ENCODE measurements at regions not wholly inside any gene's neighbourhood (a gene's known extent, or its start where the extent isn't known, plus 50 kb on each side); places are given as distances from the start of the nearest gene placed in this dataset.
"Not testable (repeated sequence)": the region's sequence is repeated elsewhere in the genome, so short reads cannot be mapped to it uniquely, and the experiment has no call there.

- Histone ChIP-seq H3K36me3 (ENCODE audit: control insufficient read depth, insufficient read depth, low read length) (no peaks in the 10 kb centered on the region), H3K27me3 (ENCODE audit: control insufficient read depth, insufficient read depth, low read length, poor library complexity, severe bottlenecking) (no peaks in the 10 kb centered on the region), H3K27ac (ENCODE audit: insufficient read depth, low read depth, low read length, poor library complexity, severe bottlenecking) (no peak overlapping the region), H3K9me3 (ENCODE audit: control insufficient read depth, low read length) (no peaks in the 10 kb centered on the region), H3K4me3 (ENCODE audit: insufficient read depth, low read depth, low read length) (no peak overlapping the region), H3K4me1 (ENCODE audit: control insufficient read depth, insufficient read depth, low read length) (no peaks in the 10 kb centered on the region)
- 96 to 98% methylated on average over 4 of the region's 4 CpGs for WGBS, 2 experiments
Measured at GRCh38 chr5:101253096-101253495, 350.0 kb upstream of the ST8SIA4 start.

- WGBS, 2 experiments, result no CpG with 5 or more reads among the region's 1 CpG
- H3K9me3 ChIP-seq (ENCODE audit: control insufficient read depth, low read length), result no peaks in the 10 kb centered on the region
- H3K36me3 ChIP-seq (ENCODE audit: control insufficient read depth, insufficient read depth, low read length), result no peaks in the 10 kb centered on the region
- H3K27me3 ChIP-seq (ENCODE audit: control insufficient read depth, insufficient read depth, low read length, poor library complexity, severe bottlenecking), result no peaks in the 10 kb centered on the region
- no peaks in the 10 kb centered on the region for H3K4me1 ChIP-seq (ENCODE audit: control insufficient read depth, insufficient read depth, low read length)
- no peak overlapping the region for H3K4me3 ChIP-seq (ENCODE audit: insufficient read depth, low read depth, low read length)
- no peak overlapping the region for H3K27ac ChIP-seq (ENCODE audit: insufficient read depth, low read depth, low read length, poor library complexity, severe bottlenecking)
Measured at GRCh38 chr5:101244621-101245020, 341.5 kb upstream of the ST8SIA4 start.

GRCh38 chr5:101212942-101213514 is 309.9 kb upstream of the ST8SIA4 start:
- H3K36me3 ChIP-seq (ENCODE audit: control insufficient read depth, insufficient read depth, low read length), result no peaks in the 10 kb centered on the region
- H3K4me3 ChIP-seq (ENCODE audit: insufficient read depth, low read depth, low read length), result no peak overlapping the region
- 77% methylated on average over 10 of the region's 10 CpGs for WGBS, 2 experiments
- H3K27ac ChIP-seq (ENCODE audit: insufficient read depth, low read depth, low read length, poor library complexity, severe bottlenecking), result no peak overlapping the region
- H3K27me3 ChIP-seq (ENCODE audit: control insufficient read depth, insufficient read depth, low read length, poor library complexity, severe bottlenecking), result no peaks in the 10 kb centered on the region
- no peaks in the 10 kb centered on the region for H3K9me3 ChIP-seq (ENCODE audit: control insufficient read depth, low read length)
- H3K4me1 ChIP-seq (ENCODE audit: control insufficient read depth, insufficient read depth, low read length), result no peaks in the 10 kb centered on the region

GRCh38 chr5:101206534-101206933 is 303.5 kb upstream of the ST8SIA4 start:
- no peaks in the 10 kb centered on the region for H3K27me3 ChIP-seq (ENCODE audit: control insufficient read depth, insufficient read depth, low read length, poor library complexity, severe bottlenecking)
- H3K36me3 ChIP-seq (ENCODE audit: control insufficient read depth, insufficient read depth, low read length), result no peaks in the 10 kb centered on the region

GRCh38 chr5:101205065-101205464 is 302.0 kb upstream of the ST8SIA4 start:
- H3K27me3 ChIP-seq (ENCODE audit: control insufficient read depth, insufficient read depth, low read length, poor library complexity, severe bottlenecking); H3K4me1 ChIP-seq (ENCODE audit: control insufficient read depth, insufficient read depth, low read length); H3K36me3 ChIP-seq (ENCODE audit: control insufficient read depth, insufficient read depth, low read length); H3K9me3 ChIP-seq (ENCODE audit: control insufficient read depth, low read length); H3K27ac ChIP-seq (ENCODE audit: insufficient read depth, low read depth, low read length, poor library complexity, severe bottlenecking); H3K4me3 ChIP-seq (ENCODE audit: insufficient read depth, low read depth, low read length): not testable (repeated sequence)
- 90 to 93% methylated on average over 3 of the region's 3 CpGs for WGBS, 2 experiments

More at GRCh38 chr5:101206534-101206933, 303.5 kb upstream of the ST8SIA4 start:
- Histone ChIP-seq H3K27ac (ENCODE audit: insufficient read depth, low read depth, low read length, poor library complexity, severe bottlenecking) (no peak overlapping the region), H3K9me3 (ENCODE audit: control insufficient read depth, low read length) (no peaks in the 10 kb centered on the region), H3K4me3 (ENCODE audit: insufficient read depth, low read depth, low read length) (no peak overlapping the region), H3K4me1 (ENCODE audit: control insufficient read depth, insufficient read depth, low read length) (no peaks in the 10 kb centered on the region)

DNA sequence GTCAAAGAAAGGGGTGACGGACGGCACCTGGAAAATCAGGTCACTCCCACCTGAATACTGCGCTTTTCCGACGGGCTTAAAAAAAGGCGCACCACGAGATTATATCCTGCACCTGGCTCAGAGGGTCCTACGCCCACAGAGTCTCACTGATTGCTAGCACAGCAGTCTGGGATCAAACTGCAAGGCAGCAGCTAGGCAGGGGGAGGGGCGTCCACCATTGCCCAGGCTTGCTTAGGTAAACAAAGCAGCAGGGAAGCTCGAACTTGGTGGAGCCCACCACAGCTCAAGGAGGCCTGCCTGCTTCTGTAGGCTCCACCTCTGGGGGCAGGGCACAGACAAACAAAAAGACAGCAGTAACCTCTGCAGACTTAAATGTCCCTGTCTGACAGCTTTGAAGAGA is 277.3 kb upstream of the ST8SIA4 start:
- not testable (repeated sequence) for H3K27ac ChIP-seq (ENCODE audit: insufficient read depth, low read depth, low read length, poor library complexity, severe bottlenecking); H3K9me3 ChIP-seq (ENCODE audit: control insufficient read depth, low read length); H3K27me3 ChIP-seq (ENCODE audit: control insufficient read depth, insufficient read depth, low read length, poor library complexity, severe bottlenecking); H3K4me1 ChIP-seq (ENCODE audit: control insufficient read depth, insufficient read depth, low read length); H3K4me3 ChIP-seq (ENCODE audit: insufficient read depth, low read depth, low read length); H3K36me3 ChIP-seq (ENCODE audit: control insufficient read depth, insufficient read depth, low read length)
- WGBS, 2 experiments, result 67 to 72% methylated on average over 10 of the region's 10 CpGs

GRCh38 chr5:101176605-101177004 is 273.5 kb upstream of the ST8SIA4 start:
- Histone ChIP-seq H3K27me3 (ENCODE audit: control insufficient read depth, insufficient read depth, low read length, poor library complexity, severe bottlenecking) (no peaks in the 10 kb centered on the region), H3K4me3 (ENCODE audit: insufficient read depth, low read depth, low read length) (no peak overlapping the region)
- 83% methylated on average over 3 of the region's 3 CpGs for WGBS, 2 experiments

DNA sequence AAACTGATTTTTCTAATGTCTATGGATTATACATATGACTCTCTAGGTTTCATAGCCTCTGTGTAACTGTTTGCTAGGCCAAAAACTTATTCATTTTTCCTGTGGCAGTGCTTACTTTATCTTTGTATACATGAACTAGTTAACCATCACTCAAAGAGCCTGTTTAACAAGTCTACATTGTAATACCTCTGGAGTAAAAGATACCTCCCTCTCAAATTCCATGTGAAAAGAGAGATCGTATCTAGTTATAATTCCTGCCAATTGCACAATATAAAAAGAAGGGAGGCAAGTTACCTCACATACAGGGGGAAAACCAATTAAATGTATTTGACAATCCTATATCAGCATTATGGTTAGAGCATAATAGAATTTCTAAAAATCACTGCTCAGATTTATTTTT is 271.9 kb upstream of the ST8SIA4 start:
- WGBS, 2 experiments, result 100% methylated on average over 1 of the region's 1 CpG
- Histone ChIP-seq H3K27me3 (ENCODE audit: control insufficient read depth, insufficient read depth, low read length, poor library complexity, severe bottlenecking) (no peaks in the 10 kb centered on the region), H3K27ac (ENCODE audit: insufficient read depth, low read depth, low read length, poor library complexity, severe bottlenecking) (no peak overlapping the region)

More at GRCh38 chr5:101176605-101177004, 273.5 kb upstream of the ST8SIA4 start:
- H3K4me1 ChIP-seq (ENCODE audit: control insufficient read depth, insufficient read depth, low read length), result no peaks in the 10 kb centered on the region
- no peaks in the 10 kb centered on the region for H3K36me3 ChIP-seq (ENCODE audit: control insufficient read depth, insufficient read depth, low read length)
- no peak overlapping the region for H3K27ac ChIP-seq (ENCODE audit: insufficient read depth, low read depth, low read length, poor library complexity, severe bottlenecking)
- no peaks in the 10 kb centered on the region for H3K9me3 ChIP-seq (ENCODE audit: control insufficient read depth, low read length)

GRCh38 chr5:101163088-101163487 is 260.0 kb upstream of the ST8SIA4 start:
- H3K27me3 ChIP-seq (ENCODE audit: control insufficient read depth, insufficient read depth, low read length, poor library complexity, severe bottlenecking), result no peaks in the 10 kb centered on the region
- 81 to 85% methylated on average over 4 of the region's 4 CpGs for WGBS, 2 experiments
- no peaks in the 10 kb centered on the region for H3K9me3 ChIP-seq (ENCODE audit: control insufficient read depth, low read length)
- H3K4me1 ChIP-seq (ENCODE audit: control insufficient read depth, insufficient read depth, low read length), result no peaks in the 10 kb centered on the region
- H3K4me3 ChIP-seq (ENCODE audit: insufficient read depth, low read depth, low read length), result no peak overlapping the region
- H3K36me3 ChIP-seq (ENCODE audit: control insufficient read depth, insufficient read depth, low read length), result no peaks in the 10 kb centered on the region
- H3K27ac ChIP-seq (ENCODE audit: insufficient read depth, low read depth, low read length, poor library complexity, severe bottlenecking), result no peak overlapping the region

More for the DNA sequence above, 271.9 kb upstream of the ST8SIA4 start:
- no peaks in the 10 kb centered on the region for H3K36me3 ChIP-seq (ENCODE audit: control insufficient read depth, insufficient read depth, low read length)
- H3K4me3 ChIP-seq (ENCODE audit: insufficient read depth, low read depth, low read length), result no peak overlapping the region
- no peaks in the 10 kb centered on the region for H3K9me3 ChIP-seq (ENCODE audit: control insufficient read depth, low read length)
- no peaks in the 10 kb centered on the region for H3K4me1 ChIP-seq (ENCODE audit: control insufficient read depth, insufficient read depth, low read length)

- H3K27me3 ChIP-seq (ENCODE audit: control insufficient read depth, insufficient read depth, low read length, poor library complexity, severe bottlenecking), result no peaks in the 10 kb centered on the region
- 92 to 100% methylated on average over 1 of the region's 1 CpG for WGBS, 2 experiments
Measured at GRCh38 chr5:101160002-101160401, 256.9 kb upstream of the ST8SIA4 start.

GRCh38 chr5:101159006-101159405 is 255.9 kb upstream of the ST8SIA4 start:
- H3K4me3 ChIP-seq (ENCODE audit: insufficient read depth, low read depth, low read length), result no peak overlapping the region
- H3K27me3 ChIP-seq (ENCODE audit: control insufficient read depth, insufficient read depth, low read length, poor library complexity, severe bottlenecking), result no peaks in the 10 kb centered on the region
- 94 to 97% methylated on average over 2 of the region's 2 CpGs for WGBS, 2 experiments
- no peak overlapping the region for H3K27ac ChIP-seq (ENCODE audit: insufficient read depth, low read depth, low read length, poor library complexity, severe bottlenecking)
- no peaks in the 10 kb centered on the region for H3K36me3 ChIP-seq (ENCODE audit: control insufficient read depth, insufficient read depth, low read length)
- no peaks in the 10 kb centered on the region for H3K4me1 ChIP-seq (ENCODE audit: control insufficient read depth, insufficient read depth, low read length)
- H3K9me3 ChIP-seq (ENCODE audit: control insufficient read depth, low read length), result no peaks in the 10 kb centered on the region

More at GRCh38 chr5:101160002-101160401, 256.9 kb upstream of the ST8SIA4 start:
- Histone ChIP-seq H3K36me3 (ENCODE audit: control insufficient read depth, insufficient read depth, low read length) (no peaks in the 10 kb centered on the region), H3K4me3 (ENCODE audit: insufficient read depth, low read depth, low read length) (no peak overlapping the region), H3K9me3 (ENCODE audit: control insufficient read depth, low read length) (no peaks in the 10 kb centered on the region), H3K27ac (ENCODE audit: insufficient read depth, low read depth, low read length, poor library complexity, severe bottlenecking) (no peak overlapping the region), H3K4me1 (ENCODE audit: control insufficient read depth, insufficient read depth, low read length) (no peaks in the 10 kb centered on the region)

Data from ectodermal cell (in vitro differentiated cells).